RWPE1 (cell line): ENCODE measurements at regions not wholly inside any gene's neighbourhood (a gene's known extent, or its start where the extent isn't known, plus 50 kb on each side); places are given as distances from the start of the nearest gene placed in this dataset.

Experiments
- CTCF ChIA-PET: fragments of 350-600 bp; sonication (Branson Sonifier 250); formaldehyde crosslinking; extraction: SDS; loops from one replicate; lab custom pipeline; 2021; lab: Yijun Ruan, JAX
- POLR2A ChIA-PET: fragments of 400-600 bp; formaldehyde crosslinking; extraction: SDS; loops from one replicate; lab custom pipeline; 2020; ENCODE audit warnings: antibody characterized with exemption; ENCODE audit not compliant: low non-redundant PET; lab: Yijun Ruan, JAX
- DNase-seq: peaks from one replicate; pipeline ENCODE4 v3.0.0; 2012; ENCODE audit warnings: low spot score
- H3K27ac ChIP-seq: fragments of 450-650 bp; 2 replicates; pipeline ENCODE4 v1.5.1; 2017
- TF ChIP-seq, protein P1 (sequence below): fragments of 450-650 bp; conservative IDR thresholded peaks from 2 replicates; pipeline ENCODE4 v1.5.1; 2017; ENCODE audit warnings: low read depth, mild to moderate bottlenecking

DNA sequence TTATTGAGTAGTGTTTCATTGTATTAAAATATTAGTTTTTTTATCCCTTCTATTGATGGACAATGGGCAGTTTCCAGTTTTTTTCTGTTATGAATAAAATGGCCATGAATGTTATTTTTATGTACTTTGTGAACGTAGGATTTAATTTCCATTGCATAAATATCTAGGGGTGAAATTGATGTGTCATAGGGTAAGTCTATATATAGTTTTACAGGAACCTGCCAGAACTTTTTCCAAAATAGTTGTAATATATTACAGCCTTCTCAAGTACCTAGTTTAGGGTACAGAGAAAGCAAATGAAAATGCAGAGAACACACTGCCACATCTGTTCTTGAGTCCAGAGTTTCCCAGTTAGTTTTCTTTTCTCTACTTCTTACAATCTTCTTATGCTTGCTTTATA is 378.6 kb downstream of the MEIS1 start:
- ChIA-PET CTCF (no interaction called here), POLR2A (no interaction called here)
- TF ChIP-seq, protein P1, sequence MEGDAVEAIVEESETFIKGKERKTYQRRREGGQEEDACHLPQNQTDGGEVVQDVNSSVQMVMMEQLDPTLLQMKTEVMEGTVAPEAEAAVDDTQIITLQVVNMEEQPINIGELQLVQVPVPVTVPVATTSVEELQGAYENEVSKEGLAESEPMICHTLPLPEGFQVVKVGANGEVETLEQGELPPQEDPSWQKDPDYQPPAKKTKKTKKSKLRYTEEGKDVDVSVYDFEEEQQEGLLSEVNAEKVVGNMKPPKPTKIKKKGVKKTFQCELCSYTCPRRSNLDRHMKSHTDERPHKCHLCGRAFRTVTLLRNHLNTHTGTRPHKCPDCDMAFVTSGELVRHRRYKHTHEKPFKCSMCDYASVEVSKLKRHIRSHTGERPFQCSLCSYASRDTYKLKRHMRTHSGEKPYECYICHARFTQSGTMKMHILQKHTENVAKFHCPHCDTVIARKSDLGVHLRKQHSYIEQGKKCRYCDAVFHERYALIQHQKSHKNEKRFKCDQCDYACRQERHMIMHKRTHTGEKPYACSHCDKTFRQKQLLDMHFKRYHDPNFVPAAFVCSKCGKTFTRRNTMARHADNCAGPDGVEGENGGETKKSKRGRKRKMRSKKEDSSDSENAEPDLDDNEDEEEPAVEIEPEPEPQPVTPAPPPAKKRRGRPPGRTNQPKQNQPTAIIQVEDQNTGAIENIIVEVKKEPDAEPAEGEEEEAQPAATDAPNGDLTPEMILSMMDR = no peak

DNA sequence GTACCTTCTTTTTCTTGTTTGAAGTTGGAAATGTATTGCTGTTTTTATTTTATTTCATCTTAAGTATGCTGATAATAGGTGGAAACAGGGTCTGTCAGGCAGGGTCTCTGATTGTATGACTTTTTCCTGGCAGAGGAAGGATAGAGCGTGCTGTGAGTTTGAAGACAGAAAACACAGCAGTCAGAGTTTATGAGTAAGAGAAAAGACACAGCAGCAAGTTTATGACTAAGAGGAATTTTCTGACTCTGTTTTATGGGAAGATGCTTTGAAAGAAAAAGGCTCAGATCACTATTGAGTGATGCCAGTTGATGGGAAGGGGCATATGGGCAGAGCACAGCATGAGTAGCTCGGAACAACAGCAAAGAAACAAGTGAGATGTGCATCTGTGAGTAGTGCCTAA is 379.1 kb downstream of the MEIS1 start:
- ChIA-PET CTCF (no interaction called here), POLR2A (no interaction called here)
- DNase-seq = no peak
- H3K27ac ChIP-seq = no peak overlapping the region
- TF ChIP-seq, protein P1 = no peak

More for the DNA sequence above, 378.6 kb downstream of the MEIS1 start:
- H3K27ac ChIP-seq = no peak overlapping the region
- no peak for DNase-seq

DNA sequence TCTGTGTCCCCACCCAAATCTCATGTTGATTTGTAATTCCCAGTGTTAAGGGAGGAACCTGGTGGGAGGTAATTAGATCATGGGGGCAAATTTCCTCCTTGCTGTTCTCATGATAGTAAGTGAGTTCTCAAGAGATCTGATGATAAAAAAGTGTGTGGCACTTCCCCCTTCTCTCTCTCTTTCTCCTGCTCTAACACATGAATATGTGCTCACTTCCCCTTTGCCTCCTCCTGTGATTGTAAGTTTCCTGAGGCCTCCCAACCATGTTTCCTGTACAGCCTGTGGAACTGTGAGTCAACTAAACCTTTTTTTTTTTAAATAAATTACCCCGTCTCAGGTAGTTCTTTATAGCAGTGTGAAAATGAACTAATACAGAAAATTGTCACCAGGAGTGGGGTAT is 380.0 kb downstream of the MEIS1 start:
- H3K27ac ChIP-seq = no peak overlapping the region
- TF ChIP-seq, protein P1 = no peak
- DNase-seq = no peak
- ChIA-PET CTCF (no interaction called here), POLR2A (no interaction called here)

DNA sequence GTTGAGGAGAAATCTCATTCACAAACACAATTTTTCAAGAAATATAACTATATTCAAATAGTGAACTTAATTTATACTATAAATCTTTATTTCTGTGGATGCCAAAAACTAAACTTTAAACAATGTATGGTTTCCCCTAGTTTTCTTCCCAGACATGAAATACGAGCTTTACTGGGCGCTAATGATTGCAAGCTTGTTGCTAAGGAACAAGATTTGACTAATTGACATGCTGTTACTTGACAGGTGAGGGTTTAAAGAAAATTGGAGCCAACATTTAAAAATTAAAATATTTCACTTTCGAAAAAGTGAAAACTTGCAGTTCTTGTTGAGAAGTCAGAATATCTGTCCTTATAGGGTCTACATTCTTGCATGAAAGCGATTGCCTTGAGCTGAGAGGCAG is 381.0 kb downstream of the MEIS1 start:
- POLR2A ChIA-PET = no interaction called here
- TF ChIP-seq, protein P1 = no peak
- no peak for DNase-seq
- CTCF ChIA-PET = interaction anchor here (0.7 kb wide), 1 partner anchor 762 kb away, joined by 4 read pairs; no protein-coding TSS in a partner anchor
- no peak overlapping the region for H3K27ac ChIP-seq

DNA sequence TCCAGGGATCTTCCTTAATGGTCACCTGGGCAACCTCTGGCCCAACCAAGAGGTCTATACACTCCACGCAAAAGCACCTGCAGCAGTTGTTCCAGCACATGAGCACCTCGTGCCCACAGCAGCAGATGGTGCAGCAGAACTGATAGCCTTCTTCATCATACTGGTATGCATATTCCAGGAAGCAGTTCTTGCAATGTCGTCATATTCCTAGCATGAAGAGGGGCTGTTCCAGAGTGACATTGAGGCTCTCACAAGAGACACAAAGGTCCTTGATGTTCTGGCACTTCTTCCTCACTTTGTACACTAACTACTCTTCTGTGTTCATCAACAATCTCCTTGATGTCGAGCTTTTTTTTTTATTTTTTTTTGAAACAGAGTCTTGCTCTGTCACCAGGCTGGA is 386.2 kb downstream of the MEIS1 start:
- ChIA-PET POLR2A (no interaction called here), CTCF (no interaction called here)
- H3K27ac ChIP-seq = no peak overlapping the region
- TF ChIP-seq, protein P1 = no peak
- DNase-seq = no peak

DNA sequence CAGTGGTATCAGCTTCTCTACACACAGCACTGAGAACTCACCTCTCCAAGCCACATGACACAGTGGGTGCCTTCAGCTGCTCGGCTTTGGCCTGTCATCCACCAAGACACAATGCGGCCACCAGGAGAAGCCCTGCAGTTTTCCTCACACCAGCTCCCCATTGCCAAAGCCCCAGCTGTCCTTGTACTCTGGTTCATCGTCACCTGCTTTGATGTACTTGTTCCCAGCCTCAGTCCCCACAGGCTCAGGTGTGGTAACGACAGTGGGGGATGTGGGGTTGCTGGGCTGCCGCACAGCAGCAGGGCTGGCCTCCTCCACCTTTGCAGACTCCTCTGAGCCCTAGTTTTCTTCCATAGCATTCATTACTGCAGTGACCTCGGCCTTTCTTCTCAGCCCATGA is 387.3 kb downstream of the MEIS1 start:
- DNase-seq = no peak
- H3K27ac ChIP-seq = no peak overlapping the region
- POLR2A ChIA-PET = no interaction called here
- CTCF ChIA-PET = no interaction called here
- TF ChIP-seq, protein P1 = no peak

DNA sequence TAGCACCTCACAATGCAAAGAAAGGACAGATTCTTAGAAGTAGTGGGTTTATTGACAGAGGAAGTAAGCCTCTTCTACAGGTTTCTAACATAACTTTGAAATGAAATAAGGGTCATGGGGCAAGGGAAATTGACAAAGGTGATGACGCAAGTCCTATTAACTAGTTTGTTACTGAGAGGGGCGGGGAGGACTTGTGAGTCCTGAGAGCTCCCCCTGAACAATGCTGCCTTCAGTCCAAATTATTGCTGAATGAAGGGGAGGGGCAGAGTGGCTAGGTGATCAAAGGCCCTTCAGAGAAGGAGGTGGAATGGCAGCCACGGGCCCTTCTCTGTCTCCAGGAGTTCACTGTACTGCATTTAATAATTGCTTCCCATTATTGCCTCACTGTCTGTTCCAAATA is 390.0 kb downstream of the MEIS1 start:
- POLR2A ChIA-PET = no interaction called here
- TF ChIP-seq, protein P1 = no peak
- CTCF ChIA-PET = no interaction called here
- no peak overlapping the region for H3K27ac ChIP-seq
- no peak for DNase-seq
